Fibroblast of upper back skin (primary cell): ENCODE measurements at regions not wholly inside any gene's neighbourhood (a gene's known extent, or its start where the extent isn't known, plus 50 kb on each side); places are given as distances from the start of the nearest gene placed in this dataset.
"Not testable (repeated sequence)": the region's sequence is repeated elsewhere in the genome, so short reads cannot be mapped to it uniquely, and the experiment has no call there.

ENCODE experiments used
- DNase-seq: peaks from one replicate; pipeline ENCODE4 v3.0.0-alpha.2; 2013

DNA sequence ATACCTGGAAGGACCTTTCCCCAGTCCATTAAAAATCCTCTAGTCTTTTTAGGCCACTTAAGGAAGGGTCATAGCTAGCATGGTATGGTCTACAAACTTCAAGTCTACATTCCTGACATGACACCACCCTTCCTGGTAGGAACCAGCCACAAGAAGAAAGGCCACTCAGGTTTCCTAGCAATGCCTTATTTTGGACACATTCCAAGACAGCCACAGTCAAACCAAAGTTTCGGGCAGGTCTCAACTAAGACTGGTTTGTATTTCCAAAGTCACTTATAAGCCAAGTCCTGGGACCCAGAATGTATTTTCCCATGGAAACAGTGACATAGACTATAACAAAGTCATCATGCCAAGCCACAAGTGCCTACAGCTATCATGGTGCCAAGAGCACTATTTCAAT, 50.6 kb upstream of the SLC44A3 start:
- no peak for DNase-seq

DNA sequence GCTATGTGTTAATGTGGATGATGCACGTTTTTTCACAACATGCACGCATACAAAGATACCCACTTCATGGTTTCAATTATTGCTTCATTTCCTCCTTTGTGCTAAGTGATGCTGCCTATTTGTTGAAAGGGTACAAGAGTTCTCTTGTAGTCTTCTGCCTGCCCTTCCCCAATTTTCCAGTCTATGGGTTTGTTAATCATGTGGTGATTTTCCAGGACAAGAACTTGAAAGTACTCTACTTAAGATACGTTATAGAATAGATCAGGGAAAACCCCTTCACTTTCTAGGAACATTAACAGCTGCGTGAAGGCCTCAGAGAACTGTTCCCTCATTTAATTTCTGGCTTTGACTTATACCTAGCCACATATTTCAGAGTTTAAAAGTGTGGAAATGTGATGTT, 52.1 kb upstream of the SLC44A3 start:
- no peak for DNase-seq

DNA sequence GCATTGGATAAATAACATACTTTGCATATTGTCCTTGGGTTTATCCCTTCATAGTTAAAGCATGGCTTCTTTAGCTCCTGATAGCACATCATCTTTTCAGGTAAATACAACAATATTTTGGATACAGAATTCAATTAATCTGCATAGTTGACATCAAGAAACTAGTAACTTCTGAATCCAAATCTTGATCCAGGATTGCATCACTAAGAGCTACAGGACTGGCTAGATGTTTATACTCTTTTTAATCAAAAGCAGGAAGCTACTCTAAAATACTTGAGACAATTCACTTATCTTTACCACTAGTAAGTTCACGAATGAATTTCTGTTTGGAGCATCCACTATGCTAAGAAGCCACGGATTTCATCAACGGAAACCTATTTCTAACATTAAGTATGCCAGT, 54.2 kb upstream of the SLC44A3 start:
- no peak for DNase-seq

DNA sequence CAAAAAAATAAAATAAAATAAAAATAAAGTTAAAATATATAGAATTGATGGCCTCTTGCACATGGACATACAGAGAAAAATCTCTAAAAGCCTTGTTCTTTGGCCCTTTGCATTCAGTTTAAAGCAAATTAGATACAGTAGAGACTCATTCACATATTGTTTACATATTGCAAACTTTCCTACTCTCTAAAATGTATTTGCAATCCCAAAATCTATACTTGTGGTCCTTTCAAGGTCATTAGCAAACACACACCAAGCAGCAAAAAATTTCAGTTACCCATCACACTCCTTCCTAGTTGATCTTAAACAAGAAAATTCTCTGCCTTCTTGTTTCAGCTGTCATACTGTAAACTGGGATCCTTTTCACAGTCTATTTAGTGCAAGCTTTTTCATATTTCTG, 61.0 kb upstream of the SLC44A3 start:
- DNase-seq = no peak

DNA sequence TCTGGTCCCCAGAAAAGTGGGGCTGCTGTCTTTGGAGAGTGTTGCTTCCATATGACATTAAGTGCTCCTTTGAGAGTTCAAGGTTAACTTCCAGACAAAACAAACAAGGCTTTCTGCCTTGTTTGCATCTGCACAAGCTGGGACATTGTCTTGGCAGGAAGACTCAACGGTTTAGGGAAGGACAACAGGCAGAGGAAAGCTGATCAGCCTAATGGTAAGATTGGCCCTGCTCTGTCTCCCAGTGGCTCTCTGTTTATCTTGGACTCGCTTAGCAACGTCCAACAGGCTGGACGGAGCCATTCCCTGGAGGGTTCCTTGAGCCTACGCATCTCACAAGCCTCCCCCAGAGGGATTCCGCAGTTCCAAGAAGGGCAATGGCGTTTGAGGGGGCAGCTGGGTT, 62.2 kb upstream of the SLC44A3 start:
- DNase-seq = no peak

DNA sequence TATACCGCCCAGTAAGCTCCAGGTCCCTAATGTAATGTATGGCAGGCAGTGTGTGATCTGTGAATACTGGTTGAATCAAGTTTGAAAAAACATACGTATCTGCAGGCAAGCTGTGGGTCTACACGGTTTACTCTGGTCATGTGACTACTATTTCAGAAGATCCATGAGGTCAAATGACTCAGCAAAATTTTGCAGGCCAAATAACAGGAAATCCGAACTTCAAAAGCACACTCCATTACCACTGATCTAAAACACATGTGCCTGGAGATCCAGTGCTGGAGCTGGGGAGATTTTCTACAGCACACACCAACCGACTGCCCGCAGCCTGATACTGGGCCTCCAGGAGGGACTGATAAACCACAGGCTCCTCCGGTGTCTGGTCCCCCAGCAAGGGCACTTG, 64.5 kb upstream of the SLC44A3 start:
- DNase-seq = peak; percentile 99

DNA sequence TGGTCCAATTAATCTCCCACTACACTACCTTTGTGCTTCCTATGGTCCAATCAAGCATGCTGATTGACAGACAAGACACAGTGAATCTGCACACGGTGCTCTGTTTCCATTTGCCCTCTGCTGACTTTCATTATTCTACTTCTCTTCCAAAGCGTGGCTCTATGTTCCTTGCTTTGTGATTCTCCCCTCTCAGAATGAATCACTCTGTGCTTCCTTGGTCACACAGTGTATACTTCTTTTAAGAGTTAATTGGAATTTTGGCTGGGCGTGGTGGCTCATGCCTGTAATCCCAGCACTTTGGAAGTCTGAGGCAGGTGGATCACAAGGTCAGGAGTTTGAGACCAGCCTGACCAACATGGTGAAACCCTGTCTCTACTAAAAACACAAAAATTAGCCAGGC, 65.1 kb upstream of the SLC44A3 start:
- DNase-seq = not testable (repeated sequence)

DNA sequence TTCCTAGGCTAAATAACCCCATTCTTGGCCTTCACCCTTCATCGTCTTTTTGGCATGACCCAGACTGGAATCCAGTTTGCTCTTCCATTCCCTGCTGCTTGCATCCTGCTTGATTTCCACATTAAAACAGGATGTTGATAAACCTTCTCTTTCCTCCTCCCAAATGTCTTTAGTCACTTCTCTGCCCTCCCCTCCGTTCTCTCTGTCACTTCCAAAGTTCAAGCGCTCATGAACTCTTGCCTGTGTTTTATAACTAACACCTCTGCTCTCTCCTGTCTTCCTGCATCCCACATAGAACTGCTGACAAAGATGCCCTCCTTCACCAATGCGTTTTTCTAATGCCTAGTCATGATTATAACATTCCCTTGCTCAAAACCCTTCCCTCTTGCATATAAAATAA, 65.6 kb upstream of the SLC44A3 start:
- no peak for DNase-seq

DNA sequence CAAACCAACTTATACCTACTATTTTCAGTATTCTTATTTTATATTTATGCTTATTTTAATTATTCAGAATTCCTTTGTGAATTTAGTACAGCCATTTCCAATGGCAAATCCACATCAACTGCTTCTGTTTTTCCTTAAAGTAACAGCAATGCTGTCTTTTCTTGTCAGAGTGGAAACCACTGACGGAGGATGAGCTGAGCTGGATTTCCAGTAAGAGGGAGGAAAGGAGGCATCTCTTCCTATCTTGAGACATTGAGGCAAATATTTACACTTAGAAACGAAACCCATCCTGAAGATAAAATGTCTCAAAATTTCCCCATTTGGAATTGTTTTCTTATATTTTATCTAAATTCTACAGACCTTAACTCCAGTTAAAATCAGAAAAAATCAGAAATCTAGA, 66.1 kb upstream of the SLC44A3 start:
- DNase-seq = no peak

DNA sequence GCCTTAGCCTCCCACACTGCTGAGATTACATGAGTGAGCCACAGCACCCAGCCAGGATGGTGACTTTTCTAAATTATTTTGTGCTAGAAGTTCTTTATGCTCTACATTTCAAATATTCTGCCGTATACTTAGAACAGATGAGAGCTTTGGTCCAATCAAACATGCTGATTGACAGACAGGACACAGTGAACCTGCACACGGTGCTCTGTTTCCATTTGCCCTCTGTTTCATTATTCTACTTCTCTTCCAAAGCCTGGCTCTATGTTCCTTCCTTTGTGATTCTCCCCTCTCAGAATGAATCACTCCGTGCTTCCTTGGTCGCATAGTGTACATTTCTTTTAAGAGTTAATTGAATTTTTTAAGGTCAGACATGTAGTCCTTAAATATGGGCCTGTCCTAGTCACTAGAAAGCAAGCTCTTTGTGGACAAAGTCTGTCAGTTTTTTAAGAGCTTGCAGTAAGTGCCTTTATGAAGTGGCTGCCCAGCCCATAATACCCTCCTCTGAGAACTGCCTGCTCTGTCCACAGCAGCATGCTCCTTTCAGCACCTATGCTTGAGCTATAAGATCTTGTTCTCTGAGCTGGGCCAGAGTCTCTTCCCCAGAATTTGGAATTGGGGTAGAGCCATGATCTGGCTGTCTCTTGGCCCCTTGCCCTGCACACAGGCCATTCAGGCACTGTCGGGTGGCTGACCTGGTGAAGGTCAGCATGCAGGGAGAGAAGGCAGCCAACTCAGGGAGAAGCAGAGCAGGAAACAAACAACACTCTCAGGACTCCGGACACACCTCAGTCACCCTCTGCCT, 66.8 kb upstream of the SLC44A3 start:
- DNase-seq = no peak

DNA sequence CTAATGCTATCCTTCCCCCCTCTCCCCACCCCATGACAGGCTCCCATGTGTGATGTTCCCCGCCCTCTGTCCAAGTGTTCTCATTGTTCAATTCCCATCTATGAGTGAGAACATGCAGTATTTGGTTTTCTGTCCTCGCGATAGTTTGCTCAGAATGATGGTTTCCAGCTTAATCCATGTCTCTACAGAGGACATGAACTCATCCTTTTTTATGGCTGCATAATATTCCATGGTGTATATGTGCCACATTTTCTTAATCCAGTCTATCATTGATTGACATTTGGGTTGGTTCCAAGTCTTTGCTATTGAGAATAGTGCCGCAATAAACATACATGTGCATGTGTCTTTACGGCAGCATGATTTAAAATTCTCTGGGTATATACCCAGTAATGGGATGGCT, 68.7 kb upstream of the SLC44A3 start:
- DNase-seq = not testable (repeated sequence)

DNA sequence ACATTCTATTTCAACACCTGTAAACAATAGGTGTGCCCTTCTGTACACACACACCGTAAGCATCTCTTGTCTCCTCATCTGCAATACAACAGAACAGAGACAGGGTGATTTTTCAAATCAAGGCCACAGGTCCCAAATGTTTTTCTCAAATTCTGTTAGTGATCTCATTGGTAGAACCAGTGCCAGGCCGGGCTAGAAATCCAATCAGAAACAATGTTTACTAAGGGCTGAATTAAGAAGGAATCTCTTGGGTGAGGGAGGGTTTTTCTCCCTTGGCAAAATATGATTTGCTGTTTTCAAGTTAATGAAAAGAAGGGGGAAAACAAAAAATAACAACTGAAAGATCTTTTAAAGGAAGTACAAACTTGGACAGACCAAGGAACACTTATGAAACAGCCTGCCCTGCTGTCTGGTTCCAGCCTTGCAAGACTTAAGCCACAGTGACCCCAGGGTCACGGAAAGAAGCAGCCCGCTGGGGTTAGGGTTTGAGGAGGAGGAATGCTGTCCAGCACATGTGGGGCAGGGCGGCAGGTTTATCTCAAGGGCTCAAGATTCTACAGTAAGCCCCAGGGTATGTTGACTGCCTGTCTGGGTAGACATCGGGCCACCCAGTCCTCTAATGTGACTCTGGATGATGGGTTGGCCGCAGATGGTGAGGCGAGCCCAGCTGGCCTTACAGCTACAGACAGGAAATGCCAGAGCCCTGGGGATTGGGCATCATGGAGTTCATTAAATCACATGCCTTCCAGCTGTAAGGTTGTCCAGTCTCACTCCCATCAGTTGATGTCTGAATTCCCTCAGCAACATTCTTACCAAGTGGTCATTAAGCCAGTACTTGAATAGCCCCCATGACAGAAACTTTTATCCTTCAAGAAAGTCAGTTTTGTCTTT, 73.3 kb upstream of the SLC44A3 start:
- no peak for DNase-seq

DNA sequence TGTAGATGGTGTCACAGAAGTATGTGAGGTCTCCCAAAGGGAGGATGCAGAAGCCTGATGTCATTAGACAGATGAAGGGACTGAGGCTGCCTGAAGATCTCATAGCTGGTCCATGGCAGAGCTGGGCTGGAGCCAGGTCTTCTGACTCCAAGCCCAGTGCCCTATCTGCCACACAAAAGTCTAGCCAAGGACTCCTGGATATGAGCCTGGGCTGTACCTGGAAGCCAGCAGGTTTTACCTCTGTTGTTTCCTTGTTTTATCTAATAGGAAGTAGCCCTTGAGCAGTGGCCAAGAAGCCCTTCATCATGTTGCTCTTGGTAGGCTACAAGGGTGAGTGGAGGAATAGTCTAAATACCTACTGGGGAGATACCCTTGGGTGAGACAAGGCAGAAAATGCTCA, 74.4 kb upstream of the SLC44A3 start:
- no peak for DNase-seq

DNA sequence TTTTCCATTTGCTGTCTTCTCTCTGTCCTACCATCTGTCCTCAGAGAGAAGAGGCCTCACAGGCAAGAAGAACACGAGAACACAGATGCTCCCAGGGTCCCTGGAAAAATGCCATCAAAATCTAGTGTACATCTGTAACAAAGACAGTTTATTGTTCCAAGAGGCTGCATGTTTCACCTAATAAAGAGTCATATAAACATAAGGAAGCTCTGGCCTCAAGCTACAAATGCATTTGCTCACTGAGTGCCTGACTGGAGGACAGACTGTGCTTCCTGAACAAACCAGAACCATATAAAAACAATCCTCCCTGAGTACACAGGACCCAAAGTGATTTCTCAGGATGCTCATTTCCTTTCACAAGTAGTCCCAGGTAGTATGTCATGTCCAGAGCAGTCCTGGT, 76.3 kb upstream of the SLC44A3 start:
- DNase-seq = no peak

DNA sequence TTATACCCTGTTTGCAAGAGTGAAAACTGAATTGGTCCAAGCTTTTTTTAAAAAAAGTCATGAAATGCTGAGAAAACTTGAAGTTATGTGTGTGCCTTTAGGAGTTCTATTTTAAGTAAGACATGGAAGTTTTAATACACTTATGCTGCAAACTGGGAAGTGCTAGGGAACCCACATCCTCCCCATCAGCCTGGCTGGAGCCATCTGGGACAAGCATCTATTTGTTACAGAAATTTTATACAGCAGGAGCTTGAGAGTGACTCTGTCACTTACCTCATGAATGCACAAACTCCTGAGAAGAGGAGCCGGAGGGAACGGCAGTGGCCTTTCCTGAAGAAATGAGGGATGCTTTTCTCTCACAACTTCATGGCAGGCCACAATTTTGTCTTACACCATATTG, 78.2 kb upstream of the SLC44A3 start:
- no peak for DNase-seq

DNA sequence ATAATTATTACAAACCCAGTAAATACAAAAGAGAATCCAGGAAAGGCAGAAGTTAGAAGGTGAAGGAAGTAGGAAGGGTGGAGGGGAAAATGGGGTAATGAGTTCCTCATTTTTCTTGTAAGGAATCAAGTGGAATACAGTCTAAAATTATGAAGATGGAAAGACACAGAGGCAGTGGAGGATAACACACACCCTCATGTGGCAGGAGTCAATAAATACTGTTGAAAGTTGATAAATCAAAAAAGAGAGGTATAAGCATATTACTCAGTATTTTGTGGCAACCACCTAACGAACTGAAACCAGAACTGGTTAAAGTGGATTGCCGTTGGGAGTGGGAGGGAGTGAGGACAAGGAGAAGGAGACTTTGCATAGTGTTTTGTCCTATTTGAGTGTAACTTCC, 78.6 kb upstream of the SLC44A3 start:
- DNase-seq = no peak

DNA sequence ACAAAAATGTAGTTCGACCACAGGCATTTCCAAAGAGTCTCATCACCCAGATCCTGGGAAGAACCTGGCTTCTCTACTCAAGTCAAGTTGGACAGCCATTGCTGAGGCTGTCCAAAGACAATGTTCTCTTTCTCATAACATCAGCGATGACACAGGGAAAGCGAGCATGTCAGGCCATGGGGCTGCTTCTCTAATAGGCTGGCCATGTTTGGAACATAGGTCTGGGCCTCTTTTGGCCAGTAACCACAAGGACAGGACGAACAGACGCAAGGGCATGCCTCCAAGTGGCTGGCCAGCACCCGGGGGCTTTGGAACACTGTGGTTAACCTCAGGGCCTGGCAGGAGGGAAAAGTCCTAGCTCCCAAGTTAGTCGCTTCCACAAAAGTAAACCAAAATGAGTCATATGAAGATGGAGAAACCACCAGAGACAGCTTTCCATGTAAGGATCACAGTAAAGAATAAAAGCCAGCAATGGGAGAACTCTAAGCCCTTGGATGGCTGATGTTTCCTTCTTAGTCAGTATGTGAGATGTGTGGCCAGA, 80.6 kb upstream of the SLC44A3 start:
- peak; percentile 96 for DNase-seq

DNA sequence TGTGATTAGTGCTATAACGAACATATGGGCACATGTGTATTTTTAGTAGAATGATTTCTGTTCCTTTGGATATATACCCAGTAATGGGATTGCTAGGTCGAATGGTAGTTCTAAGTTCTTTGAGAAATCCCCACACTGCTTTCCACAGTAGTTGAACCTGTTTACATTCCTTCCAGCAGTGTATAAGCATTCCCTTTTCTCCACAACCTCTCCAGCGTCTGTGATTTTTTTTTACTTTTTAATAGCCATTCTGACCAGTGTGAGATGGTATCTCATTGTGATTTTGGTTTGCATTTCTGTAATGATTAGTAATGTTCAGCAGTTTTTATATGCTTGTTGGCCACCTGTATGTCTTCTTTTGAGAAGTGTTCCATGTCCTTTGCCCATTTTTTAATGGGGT, 81.8 kb upstream of the SLC44A3 start:
- no peak for DNase-seq

DNA sequence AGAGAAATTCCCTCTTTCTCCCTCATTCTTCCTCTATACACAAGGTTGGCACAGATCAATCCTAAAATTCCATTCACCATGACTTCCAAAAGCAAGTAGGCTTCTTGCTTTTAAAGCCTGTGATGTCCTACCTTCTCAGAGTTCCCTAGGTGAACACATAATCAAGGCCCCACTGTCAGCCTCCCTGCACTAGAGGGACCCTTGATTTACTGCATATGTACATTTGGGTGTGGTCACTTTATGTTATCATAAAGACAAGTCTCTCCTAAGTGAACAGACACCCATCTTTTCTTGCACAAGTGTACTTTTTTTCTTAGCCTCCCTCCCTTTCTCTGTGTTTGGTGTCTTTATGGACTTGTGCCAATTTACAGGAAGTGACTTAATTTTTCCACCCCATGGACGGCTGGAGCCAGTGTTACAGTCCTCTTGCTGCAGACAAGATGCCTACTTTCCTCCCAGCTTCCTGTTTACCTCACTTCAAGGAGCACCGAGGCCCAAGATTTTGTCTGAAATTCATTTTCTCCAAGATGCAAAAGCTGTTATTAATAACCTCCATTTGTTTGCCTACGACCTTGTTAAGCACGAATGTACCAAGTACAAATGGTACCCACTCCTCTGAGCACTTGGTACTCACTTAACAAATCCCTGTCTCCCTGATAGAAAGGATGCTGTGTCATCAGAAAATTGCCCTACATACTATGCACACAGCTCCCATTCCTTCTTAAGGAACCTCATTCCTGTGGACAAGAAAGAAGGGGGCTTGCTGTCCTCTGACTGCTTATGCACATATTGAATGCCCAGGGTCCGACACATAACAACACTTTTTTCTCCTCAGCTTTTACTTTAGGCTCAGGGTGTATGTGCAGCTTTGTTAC, 82.8 kb upstream of the SLC44A3 start:
- peak; percentile 61 for DNase-seq

DNA sequence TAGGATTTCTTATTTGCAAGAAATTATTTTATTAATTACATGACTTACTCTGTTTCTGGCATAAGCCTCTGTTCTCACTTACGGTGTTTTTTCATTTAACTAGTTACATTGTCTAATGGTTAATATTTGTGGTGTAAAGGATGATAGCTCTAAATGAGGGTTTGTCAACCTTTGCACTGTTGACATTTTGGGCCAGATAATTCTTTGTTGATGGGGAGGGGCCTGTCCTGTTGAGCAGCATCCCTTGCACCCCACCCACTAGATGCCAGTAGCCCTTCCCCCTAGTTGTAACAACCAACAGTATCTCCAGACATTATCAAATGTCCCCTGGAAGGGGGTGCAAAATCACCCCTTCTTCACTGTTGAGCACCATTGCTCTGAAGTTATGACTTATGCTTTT, 83.6 kb upstream of the SLC44A3 start:
- no peak for DNase-seq

DNA sequence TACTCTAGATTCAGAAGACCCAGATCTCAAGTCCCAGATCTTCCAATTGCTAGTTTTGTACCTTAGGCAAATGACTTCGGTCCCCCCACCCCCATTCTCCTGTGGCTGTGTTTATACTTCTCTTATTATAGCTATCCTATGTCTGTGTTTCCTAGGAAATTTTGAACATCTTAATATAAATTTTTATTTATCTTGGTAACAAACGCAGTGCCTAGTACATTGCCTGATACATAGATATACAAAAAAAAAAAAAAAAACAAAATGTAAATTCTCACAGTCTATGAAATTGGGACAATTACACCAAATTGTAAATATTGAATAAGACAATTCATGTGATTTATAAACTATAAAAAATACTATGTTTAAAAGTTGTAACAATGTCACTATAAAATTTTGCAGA, 84.1 kb upstream of the SLC44A3 start:
- DNase-seq = no peak

DNA sequence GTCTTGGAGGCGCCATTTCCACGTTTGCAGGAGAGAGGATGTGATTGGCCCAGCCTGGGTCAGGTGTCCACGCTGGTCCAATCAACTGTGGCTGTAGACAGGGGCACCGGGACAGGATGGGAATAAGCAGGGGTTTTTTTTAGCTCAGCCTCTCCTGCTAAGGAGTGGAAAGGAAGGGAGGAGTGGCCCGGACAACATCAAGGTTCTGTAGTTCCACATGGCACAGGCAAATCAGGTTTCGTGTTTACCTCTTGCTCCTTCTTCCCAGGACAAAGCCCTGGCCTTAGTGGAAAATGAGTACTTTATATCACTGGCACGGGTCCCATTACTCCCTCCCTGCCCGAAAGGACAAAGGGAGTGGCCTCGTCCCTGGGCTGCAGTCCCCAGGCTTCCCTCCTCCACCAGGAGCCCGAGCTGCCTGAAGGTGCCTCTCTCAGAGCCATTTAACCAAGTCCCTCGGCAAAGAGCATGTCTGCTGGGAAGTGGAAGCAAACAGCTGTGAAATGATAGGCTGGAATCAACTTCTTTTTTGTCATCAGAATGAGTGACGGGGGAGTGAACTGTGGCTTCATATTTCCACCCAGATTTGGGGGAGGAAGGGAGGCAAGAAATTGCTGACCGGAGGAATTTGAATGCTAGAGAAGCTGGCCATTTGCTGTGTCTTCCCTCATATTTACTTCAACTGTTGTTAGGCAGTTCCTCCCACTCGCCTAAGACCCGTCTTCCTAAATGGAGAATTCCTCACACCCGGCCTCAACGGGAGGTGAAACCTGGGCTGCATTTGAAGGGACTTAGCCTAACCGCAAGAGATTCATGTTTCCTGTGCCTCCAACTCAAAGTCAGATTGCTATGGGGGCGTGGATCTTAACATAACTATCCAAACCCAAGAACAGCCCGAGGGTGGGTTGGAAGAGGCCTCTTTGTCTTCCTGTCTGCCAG, 84.9 kb upstream of the SLC44A3 start:
- peak; percentile 93 for DNase-seq
